GM13976 (cell line): ENCODE measurements at regions not wholly inside any gene's neighbourhood (a gene's known extent, or its start where the extent isn't known, plus 50 kb on each side); places are given as distances from the start of the nearest gene placed in this dataset.
"Not testable (repeated sequence)": the region's sequence is repeated elsewhere in the genome, so short reads cannot be mapped to it uniquely, and the experiment has no call there.

ENCODE experiments used
- DNase-seq: peaks from one replicate; pipeline ENCODE4 v3.0.0; 2012; ENCODE audit warnings: low spot score
- CTCF ChIP-seq: IDR thresholded peaks from 2 replicates; pipeline ENCODE4 v1.5.1; 2012; ENCODE audit warnings: borderline replicate concordance, mild to moderate bottlenecking; ENCODE audit not compliant: insufficient read depth; ENCODE audit errors: extremely low read depth, missing control alignments, control extremely low read depth
- in situ Hi-C: fragments of 300-500 bp; cut with MboI; formaldehyde crosslinking; loops from one replicate; pipeline ENCODE4 v1.12.0; 2022; ENCODE audit warnings: low sequenced_read_pairs, mixed read lengths, inconsistent platforms; ENCODE audit not compliant: unreplicated experiment

- DNase-seq, in situ Hi-C loops: not testable (repeated sequence)
Measured at GRCh38 chr16:31581065-31581464, 53.4 kb downstream of the AHSP start.

- in situ Hi-C loops, DNase-seq: not testable (repeated sequence)
Measured at GRCh38 chr16:31601737-31602384, 74.2 kb downstream of the AHSP start.

DNA sequence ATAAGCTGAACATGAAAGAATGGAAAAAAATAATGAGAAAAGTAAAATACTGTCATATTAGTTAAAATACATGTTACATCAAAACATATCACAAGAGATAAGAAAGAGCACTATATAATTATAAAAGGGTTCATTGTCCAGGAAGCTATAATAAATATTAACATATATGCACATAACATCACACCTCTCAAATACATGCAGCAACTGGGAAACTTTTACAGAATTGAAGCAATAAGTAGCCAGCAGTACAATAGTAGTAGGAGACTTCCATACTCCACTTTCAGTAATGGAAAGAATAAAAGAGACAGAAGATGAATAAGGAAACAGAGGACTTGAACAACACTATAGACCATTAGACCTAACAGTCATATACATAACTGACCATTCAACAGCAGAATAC, 90.4 kb downstream of the AHSP start:
- in situ Hi-C loops = no loop called here
- DNase-seq = no peak
- no peak for TF ChIP-seq CTCF

DNA sequence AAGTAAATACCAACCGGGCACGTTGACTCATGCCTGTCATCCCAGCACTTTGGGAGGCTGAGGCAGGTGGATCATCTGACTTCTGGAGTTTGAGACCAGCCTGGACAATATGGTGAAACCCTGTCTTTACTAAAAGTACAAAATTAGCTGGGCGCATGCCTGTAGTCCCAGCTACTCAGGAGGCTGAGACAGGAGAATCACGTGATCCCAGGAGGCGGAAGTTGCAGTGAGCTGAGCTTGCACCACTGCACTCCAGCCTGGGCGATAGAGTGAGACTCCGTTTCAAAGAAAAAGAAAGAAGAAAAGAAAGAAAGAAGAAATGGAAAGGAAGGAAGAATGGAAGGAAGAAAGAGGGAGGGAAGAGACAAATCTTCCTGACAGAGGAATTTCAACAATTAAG, 108.7 kb downstream of the AHSP start:
- in situ Hi-C loops = no loop called here
- no peak for TF ChIP-seq CTCF
- no peak for DNase-seq

DNA sequence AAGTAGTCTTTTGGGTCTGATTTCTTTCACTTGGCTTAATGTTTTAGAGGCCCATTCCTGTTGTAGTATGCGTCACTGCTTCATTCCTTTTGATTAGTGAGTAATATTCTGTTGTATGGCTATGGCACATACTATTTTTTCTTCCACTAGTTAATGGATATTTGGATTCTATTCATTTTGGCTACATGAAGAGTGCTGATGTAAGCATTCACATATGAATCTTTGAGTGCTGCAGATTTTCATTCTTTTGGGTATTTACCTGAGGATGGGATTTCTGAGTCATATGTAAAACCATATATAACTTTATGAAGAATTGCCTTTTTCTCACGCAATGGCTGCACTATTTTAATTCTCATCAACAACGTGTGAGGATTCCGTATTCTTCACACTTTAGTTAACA, 113.6 kb downstream of the AHSP start:
- DNase-seq = no peak
- no peak for TF ChIP-seq CTCF
- in situ Hi-C loops = no loop called here

GRCh38 chr16:31655674-31656073, 128.0 kb downstream of the AHSP start:
- DNase-seq, in situ Hi-C loops: not testable (repeated sequence)

DNA sequence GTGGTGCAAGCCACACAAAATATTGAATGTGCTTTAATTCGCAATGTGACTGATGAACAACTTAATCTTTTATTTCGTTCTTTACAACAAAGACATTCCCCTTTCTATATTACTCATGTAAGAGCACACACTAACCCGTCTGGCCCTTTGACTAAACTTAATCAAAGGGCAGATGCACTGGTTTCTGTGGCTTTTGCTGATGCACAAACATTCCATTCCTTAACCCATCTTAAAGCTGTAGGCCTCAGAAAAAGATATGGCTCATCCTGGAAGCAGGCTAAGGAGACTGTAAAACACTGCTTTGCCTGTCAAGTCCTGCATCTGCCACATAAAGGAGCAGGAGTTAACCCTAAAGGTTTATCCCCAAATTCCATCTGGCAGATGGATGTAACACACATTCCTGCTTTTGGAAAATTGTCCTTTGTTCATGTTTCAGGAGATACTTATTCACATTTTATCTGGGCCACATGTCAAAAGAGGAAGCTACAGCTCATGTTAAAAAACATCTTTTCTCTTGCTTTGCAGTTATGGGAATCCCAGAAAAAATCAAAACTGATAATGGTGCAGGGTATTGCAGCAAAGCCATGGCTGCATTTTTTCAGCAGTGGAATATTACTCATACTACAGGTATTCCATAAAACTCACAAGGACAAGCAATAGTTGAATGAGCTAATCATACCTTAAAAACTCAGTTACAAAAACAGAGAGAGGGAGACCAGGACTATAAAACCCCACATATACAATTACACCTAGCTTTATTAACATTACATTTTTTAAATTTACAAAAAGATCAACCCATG, 137.2 kb downstream of the AHSP start:
- TF ChIP-seq CTCF = no peak
- no peak for DNase-seq
- in situ Hi-C loops = no loop called here

- DNase-seq = no peak
- TF ChIP-seq CTCF = no peak
- in situ Hi-C loops = no loop called here
Measured at GRCh38 chr16:31674686-31675085, 147.0 kb downstream of the AHSP start.
